Neuronal stem cell (in vitro differentiated cells): ENCODE measurements at regions not wholly inside any gene's neighbourhood (a gene's known extent, or its start where the extent isn't known, plus 50 kb on each side); places are given as distances from the start of the nearest gene placed in this dataset.

ENCODE experiments used
- DNase-seq: peaks from one replicate; pipeline ENCODE4 v3.0.0-alpha.2; 2013; ENCODE audit warnings: low spot score
- H2AFZ ChIP-seq: one replicate; pipeline ENCODE4 v1.6.1; 2013; ENCODE audit warnings: mild to moderate bottlenecking, low read length, inconsistent platforms
- H2AK5ac ChIP-seq: 2 replicates; pipeline ENCODE4 v1.6.1; 2013; ENCODE audit warnings: low read depth, mild to moderate bottlenecking, inconsistent platforms, low read length, moderate library complexity, mixed read lengths
- H2BK120ac ChIP-seq: 2 replicates; pipeline ENCODE4 v1.6.1; 2013; ENCODE audit warnings: low read depth, mild to moderate bottlenecking, inconsistent platforms, low read length, moderate library complexity, mixed read lengths
- H2BK12ac ChIP-seq: one replicate; pipeline ENCODE4 v1.6.1; 2013; ENCODE audit warnings: low read length, inconsistent platforms
- H2BK15ac ChIP-seq: 2 replicates; pipeline ENCODE4 v1.6.1; 2013; ENCODE audit warnings: mild to moderate bottlenecking, low read length, inconsistent platforms, mixed read lengths
- H2BK5ac ChIP-seq: one replicate; pipeline ENCODE4 v1.6.1; 2013; ENCODE audit warnings: inconsistent platforms, mild to moderate bottlenecking, low read length, moderate library complexity
- H3K14ac ChIP-seq: one replicate; pipeline ENCODE4 v1.6.1; 2013; ENCODE audit warnings: low read length, inconsistent platforms
- H3K18ac ChIP-seq: 2 replicates; pipeline ENCODE4 v1.6.1; 2013; ENCODE audit warnings: low read length, inconsistent platforms
- H3K23ac ChIP-seq: 2 replicates; pipeline ENCODE4 v1.6.1; 2013; ENCODE audit warnings: low read depth, mild to moderate bottlenecking, mixed read lengths, low read length, inconsistent platforms; ENCODE audit not compliant: poor library complexity
- H3K27ac ChIP-seq: replicated peaks from 3 replicates; pipeline ENCODE4 v1.5.1; 2013; ENCODE audit warnings: low read length, inconsistent platforms
- H3K27me3 ChIP-seq, 3 experiments: 2 replicates each; pipeline ENCODE4 v1.6.1; 2013; ENCODE audit warnings: low read length in 3 of 3, mild to moderate bottlenecking in 2 of 3, inconsistent platforms in 1 of 3, low read depth in 1 of 3, mixed read lengths in 1 of 3, moderate library complexity in 1 of 3; ENCODE audit not compliant: control insufficient read depth in 3 of 3, insufficient read depth in 3 of 3
- H3K36me3 ChIP-seq, 2 donors: replicated peaks in 1 of 2; 2 replicates each; pipeline ENCODE4 v1.6.1; 2013; ENCODE audit warnings: low read length in 2 of 2; ENCODE audit not compliant: control insufficient read depth in 2 of 2, insufficient read depth in 2 of 2
- H3K4ac ChIP-seq: 2 replicates; pipeline ENCODE4 v1.6.1; 2013; ENCODE audit warnings: inconsistent platforms, mild to moderate bottlenecking, low read length, moderate library complexity
- H3K4me1 ChIP-seq, 2 donors: 1 replicate in 1 of 2; 2 replicates in 1 of 2; pipeline ENCODE4 v1.6.1; 2013; ENCODE audit warnings: low read length in 2 of 2, low read depth in 1 of 2; ENCODE audit not compliant: control insufficient read depth in 2 of 2, insufficient read depth in 1 of 2
- H3K4me2 ChIP-seq: one replicate; pipeline ENCODE4 v1.6.1; 2013; ENCODE audit warnings: mild to moderate bottlenecking, low read length, inconsistent platforms; ENCODE audit not compliant: insufficient read depth, poor library complexity, severe bottlenecking
- H3K4me3 ChIP-seq, 2 donors: 2 replicates each; pipeline ENCODE4 v1.5.1; 2013; ENCODE audit warnings: low read length in 2 of 2, mild to moderate bottlenecking in 2 of 2, inconsistent platforms in 1 of 2, moderate library complexity in 1 of 2
- H3K79me1 ChIP-seq: one replicate; pipeline ENCODE4 v1.6.1; 2013; ENCODE audit warnings: low read depth, mild to moderate bottlenecking, inconsistent platforms, low read length, moderate library complexity
- H3K9ac ChIP-seq: one replicate; pipeline ENCODE4 v1.6.1; 2013; ENCODE audit warnings: mild to moderate bottlenecking, low read depth, low read length, inconsistent platforms; ENCODE audit not compliant: poor library complexity
- H3K9me3 ChIP-seq, 2 donors: replicated peaks in 1 of 2; 2 replicates each; pipeline versions ENCODE3 to v1.6.1; 2013; ENCODE audit warnings: low read length in 2 of 2, mild to moderate bottlenecking in 2 of 2, inconsistent platforms in 1 of 2, low read depth in 1 of 2, mixed read lengths in 1 of 2, moderate library complexity in 1 of 2; ENCODE audit not compliant: control insufficient read depth in 2 of 2, insufficient read depth in 1 of 2
- H4K8ac ChIP-seq: one replicate; pipeline ENCODE4 v1.6.1; 2013; ENCODE audit warnings: low read depth, mild to moderate bottlenecking, inconsistent platforms, low read length, moderate library complexity
- H4K91ac ChIP-seq: one replicate; pipeline ENCODE4 v1.6.1; 2013; ENCODE audit warnings: low read length, low read depth, mild to moderate bottlenecking, inconsistent platforms; ENCODE audit not compliant: poor library complexity
- WGBS, 2 donors: extraction: QIAGEN DNeasy Blood & Tissue Kit; methylation state at CpG; one replicate each; pipeline ENCODE4 v1.1.7; 2013; ENCODE audit warnings: missing lambda C conversion rate in 2 of 2, mixed read lengths in 1 of 2; ENCODE audit not compliant: insufficient read length in 2 of 2, insufficient replicate concordance in 1 of 2; ENCODE audit errors: extremely low coverage in 2 of 2; 5-methylcytosine and 5-hydroxymethylcytosine counted together

DNA sequence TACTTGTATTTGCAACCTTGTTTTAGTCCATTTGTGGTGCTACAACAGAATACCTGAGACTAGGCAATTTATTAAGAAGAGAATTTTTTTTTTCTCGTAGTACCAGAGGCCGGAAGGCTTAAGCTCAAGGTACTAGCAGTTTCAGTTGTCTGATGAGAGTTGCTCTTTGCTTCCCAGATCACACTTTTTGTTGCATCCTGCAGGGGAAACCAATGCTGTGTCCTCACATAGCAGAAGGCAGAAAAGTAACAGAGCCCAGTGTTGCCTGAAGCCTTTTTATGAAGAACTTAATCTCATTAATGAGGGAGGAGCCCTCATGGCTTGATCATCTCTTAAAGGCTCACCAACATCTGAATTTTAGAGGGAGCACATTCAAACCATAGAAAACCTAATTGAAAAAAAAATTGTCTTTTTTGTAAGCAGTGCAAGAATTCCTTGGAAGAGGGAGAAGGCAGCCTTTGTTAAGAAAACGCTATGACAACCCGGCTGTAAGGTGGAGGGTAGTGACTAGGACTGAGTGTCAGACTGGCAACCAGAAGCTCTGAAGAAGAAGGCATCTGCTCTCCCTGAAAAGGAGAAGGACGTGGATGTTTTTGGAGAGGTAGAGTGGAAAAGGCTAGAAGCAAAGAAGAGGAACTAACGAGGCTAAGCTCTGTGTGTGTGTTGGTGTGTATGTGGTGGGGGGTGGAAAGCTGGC lies 1245.3 kb downstream of the ROBO2 start:
- Histone ChIP-seq H3K4me2 (no peak overlapping the region), H2BK12ac (no peak overlapping the region), H3K36me3 (no peaks in the 10 kb centered on the region), H4K8ac (no peak overlapping the region), H3K4ac (no peak overlapping the region), H2AFZ (peak overlapping the region; percentile 7), H3K18ac (no peak overlapping the region), H3K4me3 (no peak overlapping the region), H2BK15ac (no peak overlapping the region), H3K9me3 (no peaks in the 10 kb centered on the region), H3K14ac (no peak overlapping the region), H3K23ac (no peak overlapping the region), H2BK5ac (no peak overlapping the region), H3K27ac (no peak overlapping the region), H3K9ac (no peak overlapping the region), H2BK120ac (no peak overlapping the region), H3K4me1 (peaks cover 0 to 5% of the 10 kb centered on the region in 2 donors), H4K91ac (no peak overlapping the region), H2AK5ac (no peak overlapping the region), H3K27me3 (no peaks in the 10 kb centered on the region), H3K79me1 (no peaks in the 10 kb centered on the region)
- no peak for DNase-seq
- no CpG with 5 or more reads among the region's 6 CpGs for WGBS, 2 donors

DNA sequence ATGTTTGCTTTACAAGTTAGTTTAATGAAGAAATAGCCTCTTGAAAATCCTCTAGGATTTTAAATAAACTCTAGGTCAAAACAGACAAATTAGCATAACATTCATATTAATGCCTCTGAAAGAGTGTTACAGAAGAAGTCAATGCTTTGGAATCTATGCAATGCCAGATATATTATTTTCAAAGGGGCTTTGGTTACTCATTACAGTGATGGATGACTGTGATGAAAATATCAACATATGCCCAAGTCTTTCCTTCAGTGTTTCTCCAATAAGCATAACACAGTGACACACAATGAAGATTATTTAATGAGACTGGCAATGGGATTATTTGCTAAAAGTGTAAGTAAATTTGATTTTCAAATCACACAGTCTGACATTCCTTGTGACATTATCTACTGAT lies 1247.2 kb downstream of the ROBO2 start:
- Histone ChIP-seq H3K4me2 (no peak overlapping the region), H4K91ac (no peak overlapping the region), H3K9me3 (no peaks in the 10 kb centered on the region), H3K36me3 (no peaks in the 10 kb centered on the region), H2AFZ (no peak overlapping the region), H3K23ac (no peak overlapping the region), H3K27ac (no peak overlapping the region), H3K27me3 (no peaks in the 10 kb centered on the region), H3K18ac (no peak overlapping the region), H2BK15ac (no peak overlapping the region), H3K4me3 (no peak overlapping the region), H4K8ac (no peak overlapping the region), H3K14ac (no peak overlapping the region), H2BK12ac (no peak overlapping the region), H3K9ac (no peak overlapping the region), H3K4me1 (peaks cover 0 to 5% of the 10 kb centered on the region in 2 donors), H2AK5ac (no peak overlapping the region), H2BK120ac (no peak overlapping the region), H2BK5ac (no peak overlapping the region), H3K79me1 (no peaks in the 10 kb centered on the region), H3K4ac (no peak overlapping the region)
- DNase-seq, result no peak

DNA sequence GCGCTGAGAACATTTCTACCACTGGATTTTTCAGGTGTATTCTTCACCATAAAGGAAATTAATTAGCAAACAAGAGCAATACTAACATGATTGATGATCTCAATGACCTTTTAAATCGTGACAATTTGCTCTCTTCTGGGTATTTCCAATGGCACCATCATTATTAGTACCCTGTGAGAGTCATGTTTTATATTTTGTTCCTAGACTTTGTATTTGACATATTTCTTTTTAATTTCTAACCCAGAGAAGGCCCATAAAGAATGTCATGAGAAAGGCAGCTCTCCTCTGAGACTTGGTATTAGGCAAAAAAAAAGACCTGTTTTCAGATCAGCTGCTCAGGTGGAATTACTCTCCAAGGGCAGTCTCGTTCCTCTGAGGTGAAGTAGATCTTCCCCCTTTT lies 1253.4 kb downstream of the ROBO2 start:
- Histone ChIP-seq H3K27me3 (no peaks in the 10 kb centered on the region), H2AK5ac (no peak overlapping the region), H3K9ac (no peak overlapping the region), H4K91ac (no peak overlapping the region), H3K18ac (no peak overlapping the region), H3K23ac (no peak overlapping the region), H3K79me1 (no peaks in the 10 kb centered on the region), H3K4ac (no peak overlapping the region), H4K8ac (no peak overlapping the region), H2BK120ac (no peak overlapping the region), H2BK12ac (no peak overlapping the region), H3K14ac (no peak overlapping the region), H3K4me2 (no peak overlapping the region), H3K4me1 (no peaks in the 10 kb centered on the region), H2AFZ (no peak overlapping the region), H3K36me3 (no peaks in the 10 kb centered on the region), H3K27ac (no peak overlapping the region), H2BK15ac (no peak overlapping the region), H2BK5ac (no peak overlapping the region), H3K4me3 (no peak overlapping the region), H3K9me3 (no peaks in the 10 kb centered on the region)
- no peak for DNase-seq
- WGBS, 2 donors, result no CpG with 5 or more reads among the region's 3 CpGs

DNA sequence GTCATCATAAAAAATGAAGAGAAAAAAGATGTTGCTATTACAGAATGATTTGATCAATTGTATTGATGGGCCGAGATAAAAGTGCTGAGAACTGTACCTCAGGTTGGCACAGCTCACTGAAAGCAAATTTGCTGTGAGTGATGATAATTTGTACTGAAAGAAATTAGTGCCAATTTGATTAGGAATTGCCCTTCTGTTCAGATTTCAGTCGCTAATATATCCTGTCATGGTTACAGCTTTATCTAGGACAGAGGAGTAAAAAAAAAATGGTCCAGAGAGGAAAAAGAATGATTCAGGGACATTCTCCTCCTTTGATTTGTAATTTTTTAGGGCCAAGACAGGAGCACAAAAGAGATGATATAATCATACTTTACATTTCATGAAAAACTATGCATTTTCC lies 1264.2 kb downstream of the ROBO2 start:
- no peak overlapping the region for H4K91ac ChIP-seq
- H3K23ac ChIP-seq, result no peak overlapping the region

More for the DNA sequence above, 1264.2 kb downstream of the ROBO2 start:
- H2AK5ac ChIP-seq, result no peak overlapping the region
- H3K27ac ChIP-seq, result no peak overlapping the region
- no peaks in the 10 kb centered on the region for H3K36me3 ChIP-seq
- no peak overlapping the region for H3K4me3 ChIP-seq
- no peaks in the 10 kb centered on the region for H3K79me1 ChIP-seq
- H2BK120ac ChIP-seq, result no peak overlapping the region
- DNase-seq, result no peak
- no peak overlapping the region for H2BK5ac ChIP-seq
- no peak overlapping the region for H3K4ac ChIP-seq
- no peak overlapping the region for H3K14ac ChIP-seq
- no peak overlapping the region for H3K18ac ChIP-seq
- H3K27me3 ChIP-seq, result no peaks in the 10 kb centered on the region
- no peak overlapping the region for H3K9ac ChIP-seq
- no peak overlapping the region for H3K4me2 ChIP-seq
- no peak overlapping the region for H2BK12ac ChIP-seq
- no CpG with 5 or more reads among the region's 2 CpGs for WGBS, 2 donors
- H2AFZ ChIP-seq, result no peak overlapping the region
- H3K9me3 ChIP-seq, result peaks cover 0 to 2% of the 10 kb centered on the region in 2 donors
- no peak overlapping the region for H4K8ac ChIP-seq
- no peaks in the 10 kb centered on the region for H3K4me1 ChIP-seq
- H2BK15ac ChIP-seq, result no peak overlapping the region
